DMS114 treated with DMSO at 0.1 percent for 48 hours (cell line): ENCODE measurements at regions not wholly inside any gene's neighbourhood (a gene's known extent, or its start where the extent isn't known, plus 50 kb on each side); places are given as distances from the start of the nearest gene placed in this dataset.

Source experiments
- DNase-seq: peaks from one replicate; lab custom pipeline; 2025; ENCODE audit not compliant: unreplicated experiment; lab: John Stamatoyannopoulos, UW

DNA sequence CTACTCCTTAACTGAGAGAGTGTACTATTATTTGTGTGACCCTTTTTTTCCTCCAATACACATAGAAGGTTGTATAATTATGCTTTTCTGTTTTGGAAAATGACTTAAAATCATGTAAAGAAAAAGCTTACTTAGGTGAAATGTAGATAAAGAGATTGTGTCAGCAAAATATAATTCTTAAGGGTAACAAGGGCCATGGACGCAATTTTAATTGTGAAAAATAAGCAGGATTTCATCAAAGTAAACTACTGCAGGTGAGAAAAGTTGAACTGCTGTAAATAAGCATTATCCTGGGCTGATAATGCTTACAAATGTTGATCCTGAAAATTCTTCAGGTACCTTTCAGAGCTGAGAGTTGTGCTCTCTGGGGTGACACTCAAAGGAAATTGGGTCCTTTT, 141.5 kb downstream of the RPIA start:
- no peak for DNase-seq

DNA sequence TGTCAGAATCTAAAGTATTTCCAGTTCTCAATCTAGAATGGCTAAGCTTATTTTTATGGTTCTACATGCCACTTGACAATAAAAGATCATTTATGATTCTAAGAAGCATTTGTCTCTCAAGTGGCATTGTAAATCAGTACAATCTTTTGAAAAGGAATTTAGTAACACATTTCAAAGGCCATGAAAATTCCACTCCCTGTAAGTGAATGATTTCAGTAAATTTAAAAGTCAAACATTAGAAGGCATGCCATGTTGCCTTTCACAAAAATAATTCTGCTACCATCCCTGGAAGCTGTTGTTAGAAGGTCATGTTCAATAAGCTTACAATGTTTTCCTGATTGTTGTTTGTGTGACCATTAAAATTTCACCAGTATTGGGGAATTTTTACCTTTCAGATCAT, 142.9 kb downstream of the RPIA start:
- no peak for DNase-seq

DNA sequence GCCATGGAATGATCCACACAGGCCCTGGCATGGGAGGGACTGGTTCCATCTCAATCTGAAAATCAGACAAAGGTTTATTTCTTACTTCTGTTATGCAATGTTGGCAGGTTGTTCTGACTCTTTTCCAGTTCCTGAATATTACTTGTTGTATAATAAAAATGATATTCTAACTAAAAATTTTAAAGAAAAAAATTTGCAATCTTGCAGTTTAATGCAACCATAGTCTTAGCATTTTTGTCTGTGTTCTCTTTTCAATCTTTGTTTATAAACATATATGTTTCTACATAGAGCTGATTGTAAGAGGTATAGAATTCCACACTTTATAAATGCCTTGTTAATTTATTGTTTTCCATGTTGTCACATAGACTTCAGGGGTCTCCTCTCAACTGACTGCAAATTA, 143.4 kb downstream of the RPIA start:
- DNase-seq, result no peak

DNA sequence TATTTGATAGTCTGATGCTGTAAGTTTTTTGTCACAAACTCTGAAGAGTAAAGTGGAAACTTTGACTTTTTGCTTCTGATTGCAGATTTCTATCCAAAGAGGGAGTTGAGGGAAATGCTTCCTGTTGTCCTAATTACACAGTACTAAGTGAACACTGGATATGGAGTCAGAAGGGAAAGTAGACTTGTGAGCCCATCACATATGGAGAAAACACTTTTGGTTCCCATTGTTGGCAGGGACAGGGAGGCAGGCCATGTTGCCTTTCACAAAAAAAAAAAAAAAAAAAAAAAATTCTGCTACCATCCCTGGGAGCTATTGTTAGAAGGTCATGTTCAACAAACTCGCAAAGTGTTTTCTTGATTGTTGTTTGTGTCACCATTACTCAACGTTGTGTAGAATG, 144.3 kb downstream of the RPIA start:
- DNase-seq, result no peak

DNA sequence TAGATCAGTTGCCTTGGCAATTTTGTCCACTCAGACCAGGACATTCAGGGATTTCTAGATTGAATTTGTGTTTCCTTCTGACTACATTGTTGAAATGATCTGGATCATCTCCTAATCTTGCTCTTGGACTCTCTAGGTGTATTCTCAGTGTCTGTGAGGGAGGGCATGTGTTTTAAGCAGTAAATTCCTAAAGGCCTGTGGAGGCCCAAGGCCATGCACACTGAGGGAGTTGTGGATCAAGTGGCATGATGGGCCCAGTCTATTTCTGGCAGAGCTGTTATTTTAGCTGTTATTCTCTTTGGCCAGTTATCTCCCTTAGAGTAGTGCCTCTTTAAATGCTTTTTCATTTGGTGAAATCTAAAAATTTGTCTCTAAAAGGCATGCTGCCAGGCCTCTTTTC, 144.9 kb downstream of the RPIA start:
- no peak for DNase-seq

DNA sequence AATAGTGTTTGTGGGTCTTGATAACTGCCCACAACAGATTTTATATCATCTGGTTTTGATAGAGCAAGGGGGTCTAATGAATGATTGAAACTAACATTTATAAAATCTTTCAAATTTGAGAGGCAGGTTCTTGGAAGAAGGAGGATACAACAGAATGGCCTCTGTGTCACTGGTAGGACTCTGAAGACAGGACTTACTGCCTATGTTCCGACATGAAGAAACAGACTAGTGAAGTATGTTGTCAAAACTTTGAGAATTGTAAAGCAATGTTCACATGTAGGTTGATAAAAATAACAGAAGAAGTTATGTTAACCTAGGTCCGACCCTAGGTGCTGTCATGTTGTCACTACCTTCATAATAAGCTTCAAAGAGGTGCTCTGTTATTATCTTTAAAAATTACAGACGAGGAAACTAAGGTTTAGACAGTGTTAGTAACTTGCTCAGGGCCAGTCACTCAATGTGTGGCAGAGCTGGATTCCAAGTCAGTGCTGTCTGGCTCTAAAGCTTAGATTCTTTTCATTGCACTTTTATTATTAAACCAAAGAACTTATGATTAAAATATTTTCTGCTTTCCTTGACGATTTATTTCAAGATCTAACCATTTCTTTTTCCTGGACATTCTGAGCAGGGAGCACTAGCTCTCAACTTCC, 146.2 kb downstream of the RPIA start:
- DNase-seq, result no peak

DNA sequence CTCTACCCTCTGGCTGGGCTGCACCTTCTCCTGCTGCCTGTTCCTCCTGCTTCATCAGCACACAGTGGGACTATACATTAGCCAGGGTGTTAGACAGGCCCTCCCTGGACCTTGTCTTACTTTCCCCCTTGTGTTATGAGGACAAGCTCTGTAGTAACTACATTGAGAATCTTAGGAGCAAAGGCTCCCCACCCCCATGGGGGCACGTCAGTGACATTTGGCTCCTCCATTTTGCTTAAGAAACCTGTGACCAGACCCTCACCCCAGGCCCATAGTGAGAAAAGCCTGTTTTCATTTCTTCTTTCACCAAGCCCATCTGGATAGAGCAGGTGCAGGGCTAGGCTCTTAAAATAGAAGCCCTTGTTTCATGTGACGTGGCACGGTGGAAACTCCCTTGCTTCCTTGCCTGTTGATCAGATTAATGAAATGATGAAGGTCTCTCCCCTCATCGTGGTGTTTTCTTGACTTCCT, 146.7 kb downstream of the RPIA start:
- no peak for DNase-seq

DNA sequence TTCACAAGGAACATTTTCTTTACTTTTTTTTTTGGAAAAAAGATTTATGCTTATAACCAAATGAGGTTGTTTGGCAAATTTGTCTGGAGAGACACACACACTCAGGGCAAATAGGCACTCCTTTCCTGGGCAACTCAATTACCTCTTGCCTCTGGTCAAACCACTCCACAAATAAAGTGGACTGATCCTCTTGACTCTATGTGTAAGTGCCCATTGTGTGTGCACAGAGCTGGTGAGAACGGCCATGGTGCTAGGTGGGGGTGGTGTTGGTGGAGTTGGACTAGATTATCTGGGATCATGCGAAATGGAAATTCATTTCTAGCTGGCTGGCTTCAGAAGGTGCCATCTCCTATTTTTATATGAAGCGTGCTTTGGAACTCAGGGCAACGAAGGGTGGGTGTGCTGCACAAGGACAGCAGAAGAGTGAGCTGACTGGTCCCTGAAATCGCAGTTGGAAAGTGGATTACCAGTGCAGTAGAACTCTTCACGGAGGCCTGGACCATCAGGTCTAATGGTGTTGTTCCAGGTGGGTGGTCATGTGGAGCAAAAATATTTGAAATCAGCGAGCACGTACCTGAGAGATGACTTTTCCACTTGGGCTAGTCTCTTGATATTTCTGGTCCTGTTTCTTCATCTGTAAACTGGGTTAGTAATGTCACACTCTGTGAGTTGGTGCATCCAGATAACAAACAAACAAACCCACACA, 149.9 kb downstream of the RPIA start:
- no peak for DNase-seq

DNA sequence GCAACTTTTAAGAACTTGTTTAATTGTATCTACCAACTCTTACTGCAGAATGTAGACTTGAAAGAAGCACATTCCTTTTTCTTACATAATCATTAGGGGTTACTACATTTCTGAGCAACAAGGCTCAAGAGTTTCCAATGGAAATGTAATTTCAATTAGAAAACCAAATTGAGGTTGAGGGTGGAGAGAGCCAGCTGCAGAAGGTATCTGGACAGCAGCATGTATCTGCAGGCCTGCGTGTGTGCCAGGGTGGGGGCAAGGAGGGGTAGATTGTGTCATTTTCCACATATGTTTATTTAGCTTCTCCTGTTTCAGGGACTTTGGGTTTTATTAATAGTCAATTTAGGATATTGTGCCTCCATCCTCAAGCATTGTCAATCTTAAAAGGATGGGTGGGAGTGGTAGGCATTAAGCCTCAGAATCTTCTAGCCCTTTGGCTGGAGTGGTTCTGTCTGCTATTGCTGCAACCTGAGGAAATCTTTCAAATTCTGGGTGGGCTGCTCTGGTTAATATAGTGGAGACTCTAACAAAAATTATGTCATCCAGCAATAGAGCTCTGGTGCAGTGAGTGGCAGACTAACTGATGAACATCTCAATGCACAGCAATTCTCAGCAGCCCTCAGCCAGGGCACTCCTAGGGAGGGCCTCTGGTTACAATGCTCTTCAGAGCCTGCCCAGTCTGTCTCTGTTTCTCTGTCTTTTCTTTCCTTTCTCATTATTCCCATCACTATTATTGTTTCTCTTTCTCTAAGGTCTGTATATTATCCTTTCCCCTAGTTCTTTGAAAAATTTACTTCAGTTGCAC, 151.4 kb downstream of the RPIA start:
- DNase-seq, result no peak

DNA sequence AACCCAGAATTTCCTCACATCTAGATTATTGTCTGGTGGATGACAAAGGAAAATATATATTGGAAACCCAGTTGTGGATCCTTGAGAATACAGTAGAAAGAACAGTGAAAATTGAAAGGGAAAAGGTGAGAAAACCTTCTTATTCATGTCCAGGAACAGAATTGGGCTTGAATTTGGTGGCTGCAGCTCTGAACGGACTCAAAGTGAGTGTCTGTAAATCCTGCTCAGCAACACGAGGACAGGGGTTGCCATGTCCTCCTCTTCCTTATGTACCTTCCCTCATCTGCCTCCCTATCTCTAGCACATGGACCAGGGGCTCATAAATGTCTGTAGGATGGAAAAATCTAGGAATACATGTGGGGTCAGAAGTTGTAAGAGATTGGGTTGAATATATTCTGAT, 152.2 kb downstream of the RPIA start:
- no peak for DNase-seq

DNA sequence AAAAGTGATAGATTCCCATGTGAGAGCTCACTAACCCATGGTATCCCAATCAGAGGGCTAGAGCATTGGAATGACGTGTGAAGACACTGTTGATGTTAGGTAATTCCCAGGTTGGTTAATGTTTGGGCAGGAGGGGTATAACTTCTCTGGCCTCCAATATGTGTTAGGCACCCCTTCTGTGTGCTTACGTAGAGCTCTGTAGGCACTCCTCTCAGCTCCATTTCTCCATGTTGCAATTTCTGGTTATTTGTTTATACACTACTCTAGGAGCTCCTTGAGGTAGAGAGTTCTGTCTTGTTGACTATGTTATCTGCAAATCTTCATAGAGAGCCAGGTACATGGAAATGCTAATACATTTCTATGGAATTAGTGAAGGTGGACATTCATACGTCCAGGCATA, 153.5 kb downstream of the RPIA start:
- DNase-seq, result no peak

DNA sequence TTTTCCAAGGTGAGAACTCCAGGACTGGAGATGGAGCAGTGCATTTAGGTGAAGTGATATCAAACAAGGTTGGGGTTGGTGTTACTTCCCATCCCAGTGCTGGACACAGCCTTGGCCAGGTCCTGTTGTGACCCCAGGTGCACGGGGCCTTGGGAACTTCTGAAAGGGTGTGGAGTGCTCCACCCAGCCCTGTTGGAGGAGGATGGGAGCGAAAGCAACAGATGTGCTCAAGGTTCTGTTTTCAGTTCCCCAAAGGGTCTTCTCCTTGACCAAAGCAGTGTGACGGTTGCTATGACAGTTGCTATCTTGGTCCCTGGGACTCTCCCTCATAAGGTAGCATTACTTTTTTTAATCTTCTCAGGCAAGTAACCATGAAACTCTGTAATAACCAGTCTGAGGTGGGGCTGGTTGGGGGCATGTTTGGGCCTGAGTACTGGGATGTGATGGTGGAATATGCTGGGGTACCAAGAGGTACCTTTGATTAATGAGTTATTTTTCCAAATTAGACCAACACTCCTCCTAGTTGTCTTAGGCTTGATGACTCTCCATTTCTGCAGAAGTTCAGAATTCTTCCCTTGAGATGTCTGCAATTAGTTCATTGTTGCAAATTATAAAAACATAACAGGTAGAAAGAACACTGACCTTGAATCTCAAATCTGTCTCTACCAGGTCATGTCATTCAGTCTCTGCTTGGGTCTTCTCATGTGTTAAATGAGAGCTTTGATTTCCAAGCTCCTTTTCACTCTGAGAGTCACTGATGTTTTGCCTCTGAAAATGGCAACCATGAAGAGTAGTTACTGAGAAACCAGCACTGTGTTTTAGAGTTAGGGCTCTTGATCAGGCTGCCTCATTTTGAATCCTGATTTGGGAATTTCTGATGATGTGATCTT, 154.5 kb downstream of the RPIA start:
- DNase-seq, result no peak

DNA sequence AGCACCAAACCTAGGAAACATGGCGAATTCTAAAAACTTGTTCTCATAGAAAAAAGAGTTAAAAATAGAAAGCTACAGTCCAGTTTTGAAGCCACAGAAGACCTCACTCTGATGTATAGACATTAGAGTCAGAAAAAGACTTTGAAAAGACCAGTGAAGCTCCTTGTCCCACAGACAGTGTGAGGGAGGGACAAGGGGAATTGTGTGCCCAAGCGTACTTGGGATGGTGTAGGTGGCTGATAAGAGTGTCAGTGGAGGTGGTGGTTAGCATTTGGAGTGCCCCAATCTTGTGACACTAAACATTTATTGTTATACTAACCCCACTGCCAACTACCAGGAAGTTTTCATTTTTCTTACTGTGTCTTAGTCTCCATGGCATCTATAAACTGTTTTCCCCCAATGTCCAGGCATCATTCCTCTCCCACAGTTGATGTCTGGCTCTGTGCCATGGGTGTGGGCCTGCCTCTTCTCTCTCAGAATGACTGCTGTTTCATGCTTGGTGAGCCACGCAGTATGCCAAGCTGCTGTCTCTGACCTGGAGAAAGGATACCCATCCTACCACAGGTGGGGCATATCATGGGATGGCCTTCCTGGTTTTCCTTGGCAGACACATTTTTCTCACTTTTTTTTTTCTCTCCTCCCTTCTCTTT, 161.4 kb downstream of the RPIA start:
- DNase-seq, result no peak

DNA sequence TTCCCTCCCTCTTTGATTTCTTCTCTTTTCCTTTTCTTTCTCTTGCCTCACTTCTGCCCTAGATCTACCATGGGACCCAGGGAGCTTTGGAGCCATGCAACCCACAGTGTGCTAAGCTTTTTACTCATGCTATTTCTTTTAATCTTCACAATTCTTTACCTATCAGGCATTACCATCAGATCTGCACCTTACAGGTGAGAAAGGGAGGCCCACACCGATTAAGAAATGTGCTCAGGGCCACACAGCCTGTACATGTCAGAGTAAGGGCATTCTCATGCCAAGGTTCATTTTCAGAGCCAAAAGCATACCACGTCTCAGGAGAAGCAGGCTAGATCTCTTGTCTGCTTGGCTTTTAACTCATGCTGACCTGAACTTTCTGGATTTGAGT, 161.9 kb downstream of the RPIA start:
- no peak for DNase-seq

DNA sequence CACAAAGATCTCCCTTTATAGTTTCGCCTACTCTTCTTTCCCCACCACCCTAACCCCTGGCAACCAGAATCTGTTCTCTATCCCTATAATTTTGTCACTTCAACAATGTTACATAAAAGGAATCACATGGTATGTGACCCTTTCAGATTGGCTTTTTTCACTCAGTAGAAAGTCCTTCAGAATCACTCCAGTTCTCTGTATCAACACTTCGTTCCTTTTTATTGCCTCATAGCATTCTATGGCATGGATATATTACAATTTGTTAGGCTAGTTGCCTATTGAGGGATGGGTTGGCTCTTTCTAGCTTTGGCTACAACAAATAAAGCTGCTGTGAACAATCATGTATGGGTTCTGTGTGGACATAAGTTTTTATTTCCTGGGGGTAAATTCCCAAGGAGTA, 163.1 kb downstream of the RPIA start:
- DNase-seq, result no peak

DNA sequence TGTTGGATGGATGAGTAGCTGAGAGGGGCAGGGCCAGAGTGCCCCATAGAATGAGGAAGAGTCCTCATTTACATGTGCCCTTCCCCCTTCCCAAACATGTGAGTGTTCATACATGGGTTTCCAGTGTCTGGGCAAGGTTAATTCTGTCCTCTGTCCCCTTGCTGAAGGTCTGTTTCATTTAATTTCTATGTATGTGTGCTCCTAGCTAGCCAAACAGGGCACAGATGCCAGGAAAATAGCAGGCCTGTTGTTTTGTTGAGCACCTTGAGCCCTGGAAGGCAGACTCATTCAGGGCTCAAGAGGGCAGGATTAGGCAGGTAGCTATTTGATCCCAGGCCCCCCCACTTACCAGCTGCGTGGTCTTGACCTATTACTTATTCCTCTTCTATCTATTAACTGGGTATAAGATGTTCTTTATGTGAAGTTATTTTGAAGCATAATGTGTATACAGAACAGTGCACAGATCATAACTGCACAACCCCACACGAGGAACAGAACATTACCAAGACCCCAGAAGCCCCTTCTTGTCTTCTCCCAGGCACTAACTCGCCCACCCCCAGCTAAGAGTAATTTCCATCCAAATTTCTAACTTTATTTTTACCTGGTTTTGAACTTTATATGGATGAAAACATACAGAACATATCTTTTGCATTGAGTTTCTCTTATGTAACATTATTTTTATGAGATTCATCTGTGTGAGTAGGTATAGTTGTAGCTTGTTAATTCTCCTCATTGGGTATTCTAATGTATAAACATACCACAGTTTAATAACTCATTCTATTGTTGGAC, 164.3 kb downstream of the RPIA start:
- DNase-seq, result no peak

DNA sequence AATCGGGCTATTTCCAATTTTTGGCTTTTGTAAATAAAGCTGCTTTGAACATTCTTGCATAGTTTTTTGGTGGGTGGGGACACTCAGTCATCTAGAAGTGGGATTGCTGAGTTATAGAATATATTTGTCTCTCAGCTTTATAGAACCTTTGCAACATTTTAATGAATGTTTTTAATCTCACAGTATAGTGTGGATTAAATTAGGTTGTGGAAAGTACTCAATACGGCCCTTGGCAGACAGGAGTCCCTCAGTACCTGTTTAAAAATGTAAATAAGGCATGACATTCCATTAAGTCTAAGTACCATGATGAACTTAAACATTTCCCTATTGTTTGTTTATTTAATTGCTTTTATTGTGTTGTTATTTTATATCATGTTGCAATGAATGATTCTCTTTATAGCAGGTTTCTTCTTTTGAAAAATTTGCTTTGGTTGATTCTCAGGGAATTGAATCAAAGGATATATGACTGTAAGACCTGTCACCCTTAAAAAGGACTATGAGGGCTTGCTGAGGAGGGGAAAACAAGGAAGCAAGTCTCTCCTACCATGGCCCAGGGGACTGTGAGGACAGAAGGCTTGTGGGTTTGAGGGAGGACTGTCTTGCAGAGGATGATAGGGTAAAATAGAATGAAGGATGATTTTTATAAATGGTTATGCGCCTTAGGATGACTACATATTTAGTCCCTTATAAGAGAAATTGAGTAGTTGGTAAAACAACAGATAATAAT, 165.1 kb downstream of the RPIA start:
- no peak for DNase-seq

DNA sequence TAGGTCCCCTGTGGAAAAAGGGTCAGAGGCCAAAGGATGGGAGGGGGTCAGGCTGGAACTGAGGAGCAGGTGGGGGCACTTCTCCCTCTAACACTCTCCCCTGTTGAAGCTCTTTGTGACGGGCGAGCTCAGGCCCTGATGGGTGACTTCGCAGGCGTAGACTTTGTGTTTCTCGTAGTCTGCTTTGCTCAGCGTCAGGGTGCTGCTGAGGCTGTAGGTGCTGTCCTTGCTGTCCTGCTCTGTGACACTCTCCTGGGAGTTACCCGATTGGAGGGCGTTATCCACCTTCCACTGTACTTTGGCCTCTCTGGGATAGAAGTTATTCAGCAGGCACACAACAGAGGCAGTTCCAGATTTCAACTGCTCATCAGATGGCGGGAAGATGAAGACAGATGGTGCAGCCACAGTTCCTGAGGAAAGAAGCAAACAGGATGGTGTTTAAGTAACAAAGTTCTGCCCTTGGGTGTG, 165.8 kb downstream of the RPIA start:
- DNase-seq, result no peak

DNA sequence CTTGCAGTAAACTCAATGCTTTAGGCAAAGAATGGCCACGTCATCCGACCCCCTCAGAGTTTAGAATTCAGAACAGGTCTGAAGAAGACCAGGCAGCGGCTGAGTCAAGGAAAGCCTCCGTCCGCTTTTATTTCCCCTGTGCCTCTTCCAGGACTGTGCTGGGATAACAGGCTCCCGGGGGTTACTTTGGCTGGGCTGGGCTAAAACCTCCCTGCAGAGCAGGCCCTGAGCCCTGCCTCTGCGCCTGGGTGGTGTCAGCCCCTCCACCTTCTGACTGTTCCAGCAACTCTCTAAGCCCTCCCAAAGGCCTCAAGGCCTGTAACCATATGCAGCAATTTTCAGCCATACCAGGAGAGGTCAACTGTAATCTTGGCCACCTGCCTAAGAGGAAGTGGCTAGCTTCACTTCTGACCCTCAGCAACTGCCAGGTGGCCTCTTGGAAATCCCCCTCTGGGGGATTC, 166.5 kb downstream of the RPIA start:
- no peak for DNase-seq
